Ecto neural progenitor cell (in vitro differentiated cells): ENCODE measurements at regions not wholly inside any gene's neighbourhood (a gene's known extent, or its start where the extent isn't known, plus 50 kb on each side); places are given as distances from the start of the nearest gene placed in this dataset.
"Not testable (repeated sequence)": the region's sequence is repeated elsewhere in the genome, so short reads cannot be mapped to it uniquely, and the experiment has no call there.

ENCODE experiments used
- DNase-seq: peaks from one replicate; pipeline ENCODE4 v3.0.0-alpha.2; 2018; ENCODE audit warnings: low spot score

DNA sequence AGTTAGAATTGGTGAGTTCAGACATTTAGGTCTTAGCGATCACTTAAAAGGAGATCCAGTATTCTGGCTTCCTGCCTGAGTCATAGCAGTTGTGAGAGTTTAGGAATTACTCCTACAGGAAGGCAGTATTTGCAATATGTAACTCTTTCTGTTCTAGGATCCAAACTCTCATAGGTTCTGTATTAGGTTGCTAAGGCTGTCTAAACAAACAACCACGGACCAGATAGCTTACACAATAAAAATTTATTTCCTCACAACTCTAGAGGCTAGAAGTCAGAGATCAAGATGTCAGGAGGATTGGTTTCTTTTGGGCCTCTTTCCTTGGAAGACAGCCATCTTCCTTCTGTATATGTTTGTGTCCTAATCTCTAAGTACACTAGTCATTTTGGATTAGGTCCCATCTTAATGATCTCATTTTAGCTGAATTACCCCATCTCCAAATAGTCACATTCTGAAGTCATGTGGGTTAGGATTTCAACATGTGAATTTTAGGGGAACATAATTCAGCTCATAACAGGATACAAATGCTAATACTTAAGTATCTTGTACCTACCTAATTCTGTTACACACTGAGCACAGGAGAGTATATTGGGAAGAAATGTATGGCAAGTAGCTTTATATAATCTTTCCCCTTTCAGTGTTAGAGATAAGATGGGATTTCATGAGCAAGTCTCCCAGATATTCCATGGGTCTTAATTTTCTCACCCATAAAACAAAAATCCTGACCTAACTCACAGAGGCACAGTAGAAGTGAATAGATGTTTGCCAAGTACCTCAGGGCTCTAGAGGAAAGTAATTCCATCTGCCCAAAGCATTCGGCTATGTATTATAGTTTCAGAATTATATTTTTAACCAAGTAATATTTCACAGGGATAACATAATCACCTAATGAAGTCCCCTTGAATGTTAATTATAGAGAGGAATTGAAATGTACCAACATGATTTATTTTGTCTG, 144.4 kb downstream of the PTBP2 start:
- no peak for DNase-seq

DNA sequence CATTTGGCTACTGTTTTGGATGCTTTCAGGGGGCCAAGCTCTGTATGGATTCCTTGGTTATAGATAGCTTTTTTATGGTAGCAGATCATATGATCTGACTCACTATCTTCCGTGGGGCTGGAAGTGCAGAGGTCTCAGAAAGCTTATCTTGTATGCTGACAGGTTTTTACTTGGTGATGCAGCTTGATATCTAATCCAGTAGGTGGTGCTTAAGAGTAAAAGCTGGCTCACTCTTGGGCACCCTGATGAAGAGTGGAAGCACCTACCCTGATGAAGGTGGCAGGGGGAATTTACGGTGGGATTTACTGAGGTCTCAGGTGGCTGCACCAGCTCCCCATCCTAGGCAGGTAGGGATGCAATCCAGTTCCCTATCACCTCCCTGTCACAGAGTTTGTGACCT, 151.2 kb downstream of the PTBP2 start:
- no peak for DNase-seq

DNA sequence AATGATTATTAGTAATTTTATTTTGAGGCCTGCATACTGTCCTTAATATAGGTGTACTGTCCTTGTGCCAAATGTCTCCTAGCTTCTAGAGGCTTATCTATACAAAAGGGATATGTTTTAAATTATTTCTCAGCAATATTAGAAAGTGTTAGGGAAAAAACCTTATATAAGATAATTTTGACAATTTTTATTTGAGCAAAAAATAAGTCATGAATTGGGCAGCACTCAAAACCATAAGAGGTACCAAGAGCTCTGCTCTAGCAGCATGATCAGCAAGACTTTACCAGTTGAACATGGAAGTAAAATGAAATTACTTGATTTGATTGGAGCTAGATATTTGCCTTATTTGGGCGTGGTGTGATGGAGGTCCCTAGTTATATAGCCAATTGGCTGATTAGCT, 157.1 kb downstream of the PTBP2 start:
- no peak for DNase-seq

DNA sequence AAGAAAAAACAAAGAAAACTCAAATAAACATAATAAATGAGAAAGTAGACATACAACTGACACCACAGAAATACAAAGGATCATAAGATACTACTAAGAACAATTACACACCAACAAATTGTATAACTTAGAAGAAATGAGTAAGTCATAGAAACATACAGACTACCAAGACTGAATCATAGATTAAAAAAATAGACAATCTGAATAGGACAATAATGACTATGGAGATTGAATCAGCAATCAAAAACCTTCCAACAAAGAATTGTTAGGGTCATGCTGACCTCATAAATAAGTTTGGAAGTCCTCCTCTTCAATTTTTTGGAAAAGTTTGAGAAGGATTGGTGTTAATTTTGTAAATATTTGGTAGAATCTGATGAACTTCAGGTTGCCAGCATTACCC, 159.0 kb downstream of the PTBP2 start:
- no peak for DNase-seq

DNA sequence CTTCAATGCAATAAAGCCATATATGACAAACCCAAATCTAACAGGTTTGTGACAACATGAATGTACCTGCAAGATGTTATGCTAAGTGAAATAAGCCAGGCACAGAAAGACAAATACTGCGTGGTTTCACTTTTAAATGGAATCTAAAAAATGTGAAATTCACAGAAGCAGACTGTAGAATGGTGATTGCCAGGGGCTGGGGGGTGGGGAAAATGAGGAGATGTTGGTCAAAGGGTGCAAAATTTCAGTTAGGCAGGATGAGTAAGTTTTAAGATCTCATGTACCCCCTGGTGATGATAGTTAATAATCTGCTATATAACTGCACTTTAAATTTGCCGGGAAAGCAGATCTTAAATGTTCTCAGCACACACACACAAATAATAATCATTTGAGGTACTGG, 160.5 kb downstream of the PTBP2 start:
- no peak for DNase-seq

DNA sequence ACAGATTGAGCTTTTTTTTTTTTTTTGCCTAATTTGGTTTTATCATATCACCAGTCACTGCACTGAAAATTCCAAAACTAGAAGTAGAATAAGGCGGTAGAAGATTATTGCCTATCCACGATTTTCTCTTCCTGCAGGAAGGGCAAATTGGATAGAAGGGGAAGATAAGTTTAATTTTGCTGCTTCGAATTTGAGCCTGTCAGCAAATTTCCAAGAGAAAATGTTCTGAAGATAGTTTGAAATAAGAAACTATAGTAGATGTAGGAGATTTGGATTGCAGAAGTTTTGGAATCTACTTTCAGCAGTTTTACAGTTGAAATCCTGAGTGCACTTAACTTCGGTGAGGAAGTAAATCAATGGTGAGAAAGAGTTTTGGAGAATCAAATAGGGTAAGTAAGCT, 164.9 kb downstream of the PTBP2 start:
- DNase-seq = no peak

DNA sequence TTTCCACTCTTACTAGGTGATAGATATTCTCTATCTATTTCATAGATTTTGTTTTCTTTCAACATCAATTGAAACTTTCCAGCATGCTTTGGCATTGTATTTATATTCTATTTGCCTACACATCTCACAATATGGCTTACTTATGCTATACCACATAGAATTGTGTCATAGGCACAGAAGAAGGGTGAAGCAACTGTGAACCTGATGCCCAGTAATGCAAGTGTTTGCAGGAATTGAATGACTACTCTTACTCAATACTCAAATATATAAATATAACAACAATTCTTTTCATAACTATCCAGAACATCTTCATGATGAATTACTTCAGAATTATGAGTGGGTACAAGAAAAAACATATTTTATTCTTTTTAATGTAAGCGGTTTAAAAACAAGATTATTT, 165.9 kb downstream of the PTBP2 start:
- DNase-seq = no peak

DNA sequence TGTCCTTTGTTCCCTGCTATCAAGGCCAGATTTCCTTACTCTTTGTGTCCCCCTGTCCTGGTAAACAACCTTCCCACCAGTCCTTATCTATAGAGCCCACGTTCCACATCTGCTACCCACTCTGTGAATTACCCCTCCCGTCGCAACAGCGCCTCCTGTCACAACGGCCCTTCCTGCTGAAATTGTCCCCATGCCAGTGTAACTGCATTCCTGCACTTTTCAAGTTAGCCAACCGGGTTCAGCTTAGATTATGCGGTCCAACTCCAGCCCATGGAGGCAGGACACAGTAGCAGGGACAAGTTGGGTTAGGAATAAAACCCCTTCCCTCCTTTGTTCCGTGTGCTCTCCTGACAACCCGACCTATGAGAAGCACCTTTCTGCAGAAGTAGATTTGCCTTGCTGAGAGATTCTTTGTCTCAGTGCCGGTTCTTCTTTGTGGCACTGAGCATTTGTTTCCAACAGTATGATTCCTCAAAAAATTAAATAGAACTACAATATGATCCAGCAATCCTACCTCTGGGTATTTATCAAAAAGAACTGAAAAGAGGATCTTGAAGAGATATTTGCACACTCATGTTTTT, 180.3 kb downstream of the PTBP2 start:
- no peak for DNase-seq

DNA sequence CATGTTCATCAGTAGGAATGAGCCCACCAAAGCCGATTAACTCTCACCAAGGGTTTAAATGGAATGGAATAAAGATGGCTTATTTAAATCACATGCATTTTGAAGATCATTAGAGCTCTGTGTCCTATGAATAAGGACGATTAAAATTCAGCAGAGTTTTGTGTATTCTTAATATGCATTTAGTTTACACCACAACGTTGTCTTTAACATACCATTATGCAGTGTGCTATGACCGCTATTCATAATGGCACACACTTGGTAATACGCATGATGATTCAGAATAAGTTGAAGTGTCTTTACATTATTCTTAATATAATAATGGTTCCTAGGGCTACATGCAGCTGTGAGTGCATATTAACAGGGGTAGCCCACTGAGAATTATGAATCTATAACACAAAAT, 190.7 kb downstream of the PTBP2 start:
- DNase-seq = no peak

DNA sequence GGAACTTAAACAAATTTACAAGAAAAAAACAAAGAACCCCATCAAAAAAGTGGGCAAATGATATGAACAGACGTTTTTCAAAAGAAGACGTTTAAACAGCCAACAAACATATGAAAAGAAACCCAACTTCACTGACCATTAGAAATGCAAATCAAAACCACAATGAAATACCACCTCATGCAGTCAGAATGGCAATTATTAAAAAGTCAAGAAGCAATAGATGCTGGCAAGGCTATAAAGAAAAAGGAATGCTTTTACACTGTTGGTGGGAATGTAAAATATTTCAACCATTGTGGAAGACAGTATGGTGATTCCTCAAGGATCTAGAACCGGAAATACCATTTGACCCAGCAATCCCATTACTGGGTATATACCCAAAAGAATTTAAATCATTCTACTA, 194.1 kb downstream of the PTBP2 start:
- DNase-seq = not testable (repeated sequence)

DNA sequence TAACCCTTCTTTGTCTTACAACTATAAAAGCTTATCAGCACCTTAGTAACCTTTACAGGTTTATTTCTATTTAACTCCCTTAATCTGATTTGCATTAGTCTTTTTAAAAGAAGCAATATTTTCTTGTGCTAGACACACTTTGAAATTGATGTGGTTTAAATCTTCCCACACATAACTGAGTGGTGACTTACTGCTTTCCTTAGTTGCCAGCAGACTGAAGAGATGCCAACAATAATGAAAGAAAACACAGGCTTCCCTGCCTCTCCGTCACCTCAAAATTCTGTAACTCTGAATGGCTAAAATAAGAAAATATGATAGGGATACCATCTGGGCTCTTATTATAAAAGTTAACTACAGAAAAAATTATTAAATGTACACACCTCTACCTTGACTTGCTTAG, 196.8 kb downstream of the PTBP2 start:
- no peak for DNase-seq

DNA sequence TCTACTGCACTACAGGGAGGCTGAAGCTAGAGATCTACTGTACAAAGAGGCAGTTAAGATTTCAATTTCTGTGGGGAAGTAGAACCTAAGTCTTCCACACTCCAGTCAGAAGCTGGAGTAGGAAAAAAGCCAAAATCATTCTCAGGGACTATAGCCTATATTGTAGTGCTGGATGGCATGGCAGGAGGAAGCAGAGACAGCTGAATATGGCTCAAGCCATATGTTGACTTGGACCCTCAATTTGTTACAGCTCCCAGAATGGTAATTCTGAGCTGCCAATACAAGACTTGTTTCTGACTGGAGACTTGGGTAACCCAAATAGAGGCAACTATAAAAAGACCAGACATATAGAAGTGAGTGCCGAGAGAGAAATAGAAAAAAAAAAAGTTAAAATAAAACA, 200.6 kb downstream of the PTBP2 start:
- DNase-seq = no peak

DNA sequence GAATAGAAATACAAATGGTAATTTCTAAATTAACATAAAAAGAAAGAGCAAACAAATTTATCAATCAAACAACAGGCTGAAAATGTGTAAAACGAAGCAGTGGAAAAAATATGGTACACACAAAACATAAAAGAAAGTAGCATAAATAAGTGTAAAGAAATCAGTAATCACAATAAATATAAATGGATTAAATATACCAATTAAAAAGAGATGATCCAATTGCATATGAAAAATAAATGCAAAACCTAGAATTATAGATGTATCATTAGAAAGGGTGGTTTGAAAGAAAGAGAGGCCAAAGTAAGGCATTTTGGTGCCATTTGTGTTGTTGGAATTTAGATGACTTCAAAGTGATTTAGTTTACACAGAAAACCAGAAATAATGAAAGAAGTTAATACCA, 202.2 kb downstream of the PTBP2 start:
- no peak for DNase-seq

DNA sequence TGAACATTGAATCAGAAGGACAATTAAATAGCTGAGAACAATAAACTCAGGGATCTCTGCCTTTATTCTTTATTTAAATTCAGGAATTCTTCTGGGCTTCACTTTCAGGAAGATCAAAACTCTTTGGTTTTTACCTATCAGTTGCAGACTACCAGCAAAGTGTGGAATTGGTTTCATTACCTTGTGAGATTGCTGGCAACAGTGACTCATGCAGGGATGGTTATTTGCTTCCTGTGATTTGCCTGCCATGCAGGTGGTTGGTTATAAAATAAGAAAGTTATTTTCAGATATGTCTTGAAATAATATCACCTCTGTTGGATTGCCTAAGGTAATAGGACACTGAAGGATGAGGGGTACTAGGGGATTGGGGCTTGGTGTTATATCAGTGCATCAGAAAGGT, 204.6 kb downstream of the PTBP2 start:
- no peak for DNase-seq

DNA sequence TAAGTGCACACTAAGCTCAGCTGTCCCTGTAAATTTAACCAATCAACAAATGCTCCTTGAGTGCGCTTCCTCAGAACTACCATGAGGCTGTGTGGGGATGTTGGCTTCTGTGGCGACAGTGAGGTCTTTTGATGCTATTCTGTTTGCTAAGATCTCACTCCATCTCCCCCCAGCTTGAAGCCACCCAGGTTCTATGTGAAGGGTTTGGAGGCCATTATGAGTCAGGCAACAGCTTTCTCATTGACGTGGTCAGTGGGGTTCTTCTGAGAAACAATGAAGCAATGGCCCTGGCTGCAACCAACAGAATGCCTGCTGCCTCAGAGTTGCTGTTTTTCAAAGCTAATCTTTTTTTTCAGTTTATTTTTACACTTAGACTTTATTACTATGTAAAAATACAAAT, 205.5 kb downstream of the PTBP2 start:
- DNase-seq = no peak

DNA sequence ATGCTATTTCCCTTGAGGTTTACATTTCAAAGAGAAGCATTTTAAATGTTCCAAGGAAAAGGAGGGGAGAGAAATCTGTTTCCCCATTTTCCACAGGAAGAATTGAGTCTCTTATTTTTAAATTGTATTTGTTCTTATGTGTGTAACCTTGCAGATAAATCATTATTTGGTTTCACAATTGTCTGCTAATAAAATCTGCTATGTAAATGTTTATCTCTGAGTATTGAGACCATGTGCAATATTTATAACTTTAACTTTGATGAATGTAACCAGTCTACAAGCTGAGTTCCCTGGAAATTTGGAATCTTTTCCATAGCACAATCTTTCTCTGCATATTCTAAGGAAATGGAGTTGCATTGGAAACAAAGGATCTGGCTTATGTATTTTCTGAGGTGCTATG, 209.6 kb downstream of the PTBP2 start:
- no peak for DNase-seq

DNA sequence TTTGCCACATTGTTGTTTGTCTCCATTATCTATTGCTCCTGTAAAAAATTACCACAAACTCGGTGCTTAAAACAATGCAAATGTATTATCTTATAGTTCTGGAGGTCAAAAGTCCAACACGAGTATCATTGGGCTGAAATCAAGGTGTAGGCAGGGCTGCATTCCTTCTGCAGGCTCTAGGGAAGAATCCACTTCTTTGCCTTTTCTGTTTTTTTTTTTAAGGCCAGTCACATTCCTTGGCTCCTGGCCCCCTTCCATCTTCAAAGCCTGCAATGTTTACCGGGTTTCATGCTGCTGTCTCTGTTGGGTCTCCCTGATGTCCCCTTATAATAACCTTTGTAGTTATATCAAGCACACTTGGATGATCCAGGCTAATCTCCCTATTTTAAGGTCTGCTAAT, 212.7 kb downstream of the PTBP2 start:
- DNase-seq = no peak

DNA sequence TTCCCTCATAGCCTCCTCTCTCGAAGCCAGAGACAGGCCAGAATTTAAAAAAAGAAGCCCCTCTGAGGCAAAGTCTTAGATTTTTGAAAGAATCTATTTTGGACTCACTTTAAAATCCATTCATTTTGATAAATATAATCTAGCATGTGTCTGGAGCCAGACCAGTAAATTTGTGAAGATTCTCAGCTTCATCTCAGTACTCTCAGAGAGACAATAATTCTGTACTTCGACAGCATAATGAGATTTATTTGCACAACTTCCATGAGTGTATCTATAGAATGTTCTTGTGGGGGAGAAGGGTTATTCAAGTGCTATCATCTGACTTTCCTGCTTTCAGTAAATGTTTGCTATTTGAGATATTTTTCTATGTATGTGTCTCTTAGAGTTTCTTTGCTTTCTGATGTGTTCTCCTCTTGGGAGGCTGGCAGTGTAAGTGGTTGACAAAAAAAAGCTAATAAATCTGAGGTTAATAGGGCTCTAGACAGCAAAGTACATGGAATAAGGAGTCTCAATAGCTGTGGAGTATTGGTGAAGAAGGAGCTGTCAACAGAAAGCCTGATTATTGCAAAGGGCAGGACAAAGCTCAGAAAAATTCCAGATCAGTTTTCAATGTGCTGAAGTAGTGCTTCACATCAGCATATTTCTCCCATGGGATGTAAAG, 223.0 kb downstream of the PTBP2 start:
- no peak for DNase-seq

DNA sequence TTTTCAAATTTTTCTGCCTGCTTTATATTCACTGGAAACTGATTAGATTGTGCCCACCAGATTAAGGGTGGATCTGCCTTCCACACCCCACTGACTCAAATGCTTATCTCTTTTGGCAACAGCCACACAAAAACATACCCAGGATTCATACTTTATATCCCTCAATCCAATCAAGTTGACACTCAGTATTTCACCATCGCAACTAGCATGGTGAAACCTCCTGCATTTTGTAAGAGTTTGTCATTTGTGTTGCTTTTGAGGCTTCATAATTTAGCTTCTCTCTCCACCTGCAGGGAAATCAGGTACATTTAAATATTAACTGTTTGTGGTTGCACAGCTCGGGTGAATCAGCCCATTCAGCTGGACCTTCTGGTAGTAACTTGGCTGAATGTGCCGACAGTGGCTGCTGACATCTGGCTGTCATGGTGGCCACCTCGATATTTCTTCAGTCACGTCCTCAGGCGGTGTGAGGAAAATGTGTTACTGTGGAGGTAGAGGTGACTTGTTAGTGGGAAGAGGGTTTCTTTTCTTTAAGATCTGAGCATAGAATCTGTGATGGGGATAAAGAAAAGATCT, 224.0 kb downstream of the PTBP2 start:
- DNase-seq = no peak

DNA sequence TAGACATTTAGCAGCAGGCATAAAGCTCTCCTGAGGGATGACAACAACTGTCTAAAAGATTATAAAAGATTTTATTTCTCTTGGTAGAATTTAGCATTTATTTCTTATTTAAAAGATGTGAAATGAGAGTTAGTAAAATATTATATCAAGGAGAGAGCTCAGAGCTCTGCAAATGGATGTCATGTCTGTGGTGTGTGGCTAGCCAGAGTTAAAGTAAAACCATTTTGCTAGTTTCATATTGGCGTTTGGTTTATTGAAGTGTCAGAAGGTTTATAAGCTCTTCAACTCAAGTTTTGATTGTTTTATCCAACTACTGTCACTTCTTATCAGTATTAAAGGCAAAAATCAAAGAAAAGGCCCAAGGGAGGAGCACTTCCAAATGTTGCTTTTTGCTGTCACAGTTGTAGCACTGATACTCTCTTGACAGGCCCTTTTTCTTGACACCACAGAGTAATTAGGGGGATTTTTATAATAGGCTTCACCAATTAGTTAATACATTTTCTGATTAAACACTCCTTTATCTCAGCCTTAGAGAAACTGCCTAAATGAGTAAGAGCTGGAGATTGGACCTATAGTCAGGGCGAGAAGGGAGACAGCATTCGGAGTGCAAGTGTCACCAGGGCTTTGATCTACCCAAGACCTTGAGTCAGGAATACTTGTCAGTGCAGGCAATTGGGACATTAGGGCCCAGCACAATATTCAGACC, 233.9 kb downstream of the PTBP2 start:
- DNase-seq = no peak

DNA sequence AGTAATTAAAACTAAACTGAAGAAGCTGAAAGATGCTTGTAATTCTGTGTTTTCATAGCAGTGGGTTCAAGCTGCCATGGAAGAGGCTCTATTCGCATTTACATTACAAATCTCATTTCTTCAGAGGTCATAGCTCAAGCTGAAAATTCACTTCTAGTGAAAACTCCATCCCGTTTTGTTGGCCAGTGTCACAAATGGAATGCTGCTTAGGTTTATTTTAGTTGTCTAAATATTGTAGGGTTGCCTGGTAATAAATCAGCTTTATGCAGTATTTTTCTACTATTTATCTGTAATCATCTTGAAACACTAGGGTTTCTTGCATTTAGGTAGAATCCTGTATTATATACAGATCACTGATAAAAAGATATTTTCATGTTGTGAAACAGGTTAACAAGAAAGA, 240.6 kb downstream of the PTBP2 start:
- no peak for DNase-seq

DNA sequence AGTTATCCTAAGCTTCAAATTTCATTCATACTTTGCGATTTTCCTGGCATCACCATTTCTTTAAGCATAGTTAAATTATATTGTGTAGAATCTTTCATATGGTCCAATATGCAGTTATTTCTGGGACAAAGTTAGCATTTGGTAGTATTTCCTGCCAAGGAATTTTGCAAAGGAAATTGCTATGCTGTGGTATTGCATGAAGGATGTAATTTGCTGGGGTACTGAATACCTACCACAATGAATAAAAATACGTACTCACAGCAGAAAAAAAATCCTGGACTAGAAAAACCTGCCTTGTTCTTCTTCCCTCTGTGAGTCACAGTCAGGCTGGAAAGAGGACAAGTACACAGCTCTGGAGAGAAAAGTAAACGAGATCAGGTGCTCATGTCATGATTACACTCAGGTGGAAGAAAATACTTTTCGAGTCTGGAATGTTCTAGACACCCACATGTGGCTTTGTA, 241.2 kb downstream of the PTBP2 start:
- no peak for DNase-seq
